Breast epithelium (tissue), 3 donors: ENCODE measurements at regions not wholly inside any gene's neighbourhood (a gene's known extent, or its start where the extent isn't known, plus 50 kb on each side); places are given as distances from the start of the nearest gene placed in this dataset.

Experiments
- CTCF ChIP-seq, 3 donors: fragments of 450-650 bp; IDR thresholded peaks; one replicate each; pipeline ENCODE4 v1.5.1; 2016 to 2017; ENCODE audit warnings: antibody characterized with exemption in 3 of 3, mild to moderate bottlenecking in 3 of 3, moderate library complexity in 3 of 3
- POLR2A ChIP-seq: fragments of 450-650 bp; IDR thresholded peaks from one replicate; pipeline ENCODE4 v1.6.1; 2016; ENCODE audit warnings: antibody characterized with exemption, mild to moderate bottlenecking, moderate library complexity

GRCh38 chr11:45568049-45568448, 97.4 kb downstream of the CHST1 start:
- TF ChIP-seq CTCF (IDR thresholded peaks at IDR 0.05) (no peak), POLR2A (no peak)
